Inflammatory macrophage (primary cell): ENCODE measurements at regions not wholly inside any gene's neighbourhood (a gene's known extent, or its start where the extent isn't known, plus 50 kb on each side); places are given as distances from the start of the nearest gene placed in this dataset.

Experiments used
- DNase-seq, 2 donors: peaks; one replicate each; pipeline ENCODE4 v3.0.0-alpha.2; 2020 to 2022

GRCh38 chr1:55959136-55959548 is 620.2 kb downstream of the PLPP3 start:
- DNase-seq = no peak

DNA sequence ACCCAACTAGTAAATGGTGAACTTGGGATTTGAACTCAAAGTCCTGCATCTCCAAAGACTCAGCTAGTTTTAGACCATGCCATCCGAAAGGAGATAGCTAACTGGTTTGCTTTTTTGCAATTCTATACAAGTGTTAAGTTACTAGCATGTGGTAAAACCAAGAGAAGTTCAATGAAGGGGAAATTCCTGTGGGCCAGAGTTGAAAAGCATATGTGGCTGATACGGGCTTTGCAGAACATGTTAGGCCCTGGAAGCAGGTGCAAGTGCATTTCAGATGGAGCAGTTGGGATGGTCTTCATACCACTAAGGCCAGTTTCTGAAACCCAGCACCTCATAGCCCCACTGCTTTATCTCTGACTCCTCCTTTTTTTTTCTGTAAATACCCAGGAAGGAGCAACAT is 620.9 kb downstream of the PLPP3 start:
- no peak for DNase-seq

- DNase-seq = no peak
These were observed 622.1 kb downstream of the PLPP3 start for GRCh38 chr1:55957276-55957675.

GRCh38 chr1:55955016-55955621 is 624.2 kb downstream of the PLPP3 start:
- DNase-seq = no peak

DNA sequence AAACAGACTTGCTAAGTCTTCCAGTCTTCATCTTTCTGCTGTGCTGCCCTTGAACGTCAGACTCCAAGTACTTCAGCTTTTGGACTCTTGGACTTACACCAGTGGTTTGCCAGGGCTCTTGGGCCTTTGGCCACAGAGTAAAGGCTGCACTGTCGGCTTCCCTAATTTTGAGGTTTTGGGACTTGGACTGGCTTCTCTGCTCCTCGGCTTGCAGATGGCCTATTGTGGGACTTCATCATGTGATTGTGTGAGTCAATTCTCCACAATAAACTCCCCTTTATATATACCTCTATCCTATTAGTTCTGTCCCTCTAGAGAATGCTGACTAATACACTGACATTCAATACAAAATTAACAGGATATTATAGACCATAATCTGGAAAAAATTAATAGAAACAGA is 628.1 kb downstream of the PLPP3 start:
- no peak for DNase-seq

- DNase-seq = no peak
These were observed 631.9 kb downstream of the PLPP3 start for GRCh38 chr1:55947446-55947845.

GRCh38 chr1:55943721-55944435 is 635.5 kb downstream of the PLPP3 start:
- DNase-seq = no peak

DNA sequence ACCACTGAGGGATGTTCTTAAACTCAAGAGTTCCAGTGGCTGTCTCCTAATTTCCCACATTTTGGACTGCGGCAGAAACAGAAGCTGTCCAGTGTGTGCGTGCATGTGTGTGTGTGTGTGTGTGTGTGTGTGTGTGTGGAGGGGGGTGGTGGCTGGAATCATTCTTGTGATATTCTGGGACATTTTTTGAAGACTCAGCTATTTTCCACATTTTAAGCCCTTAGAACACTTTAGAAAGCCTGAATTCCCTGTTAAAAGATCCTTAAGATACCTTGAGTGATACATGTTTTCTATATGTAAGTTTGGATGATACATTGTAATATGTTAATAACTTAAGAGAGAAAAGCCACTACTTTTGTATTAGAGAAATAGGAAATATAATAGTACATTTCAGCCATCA is 636.4 kb downstream of the PLPP3 start:
- no peak for DNase-seq

- DNase-seq = no peak
These were observed 639.5 kb downstream of the PLPP3 start for GRCh38 chr1:55939866-55940265.

- DNase-seq = no peak
These were observed 640.5 kb downstream of the PLPP3 start for GRCh38 chr1:55938861-55939260.

DNA sequence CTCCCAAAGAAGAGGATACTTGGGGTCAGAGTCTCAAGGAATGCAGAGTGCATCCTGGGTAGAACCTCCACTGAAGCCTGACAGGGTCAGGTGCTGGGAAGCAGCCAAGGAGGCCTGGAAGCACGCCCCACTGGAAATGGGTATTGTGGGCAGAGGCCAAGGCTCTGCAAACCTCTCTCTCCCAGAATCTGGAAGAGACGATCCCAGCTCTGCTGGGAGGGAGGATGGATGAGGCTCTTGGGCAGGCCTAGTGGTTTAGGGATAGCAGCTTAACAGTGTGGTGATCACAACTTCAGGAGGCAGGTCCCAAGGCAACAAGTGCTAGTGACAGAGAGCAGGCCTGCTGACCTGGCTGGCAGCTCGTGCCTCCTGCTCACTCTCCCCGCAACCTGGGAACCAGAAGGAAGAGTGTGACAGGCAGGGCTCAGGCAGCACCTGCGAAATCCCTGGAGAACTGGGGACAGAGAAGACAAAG is 641.0 kb downstream of the PLPP3 start:
- no peak for DNase-seq

DNA sequence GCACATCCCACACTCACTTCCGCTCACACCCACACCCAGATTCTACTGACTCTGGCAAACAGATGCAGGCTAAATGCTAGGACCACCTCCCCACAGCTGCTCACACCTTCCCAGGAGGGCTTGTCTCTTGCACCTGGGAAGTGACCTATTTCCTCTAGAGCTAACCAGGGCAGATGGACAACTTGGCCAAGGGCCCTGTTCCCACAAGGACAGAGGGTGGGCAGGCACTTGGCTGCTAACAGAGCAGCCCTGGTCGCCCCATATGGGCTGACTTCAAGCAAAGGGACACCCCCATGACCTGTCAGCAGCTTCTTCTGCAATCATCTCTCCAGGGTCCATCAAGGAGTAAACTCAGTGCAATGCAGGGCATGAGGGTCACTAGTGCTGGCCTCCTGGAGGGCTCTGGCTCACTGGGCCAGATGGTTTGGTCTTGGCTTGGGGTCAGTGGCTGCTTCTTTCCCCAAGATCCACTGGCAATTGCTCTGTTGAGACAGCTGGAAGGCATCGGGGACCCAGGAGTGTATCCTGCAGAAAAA is 641.5 kb downstream of the PLPP3 start:
- DNase-seq = no peak

- DNase-seq = no peak
These were observed 644.1 kb downstream of the PLPP3 start for GRCh38 chr1:55935236-55935635.

- DNase-seq = no peak
These were observed 647.0 kb downstream of the PLPP3 start for GRCh38 chr1:55932402-55932801.

- no peak for DNase-seq
These were observed 648.1 kb downstream of the PLPP3 start for GRCh38 chr1:55931081-55931940.

DNA sequence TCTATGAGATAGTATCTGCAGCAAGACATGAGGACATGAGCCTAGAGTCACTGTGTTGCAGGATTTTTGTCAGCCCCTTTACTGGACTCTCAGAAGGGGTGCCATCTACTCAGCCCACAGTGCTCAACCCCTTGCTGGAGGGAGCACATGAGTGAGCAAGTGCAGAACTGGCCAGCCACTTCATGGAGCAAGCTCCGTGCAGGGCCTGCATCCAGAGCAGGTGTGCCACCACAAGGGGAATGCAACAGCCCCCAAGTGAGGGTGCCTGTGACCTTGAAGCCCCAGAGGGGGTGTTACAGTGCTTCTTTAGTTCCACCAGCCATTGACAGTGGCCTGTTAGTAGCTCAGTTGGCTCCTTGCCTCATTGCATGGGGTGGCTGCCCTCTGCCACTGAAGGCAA is 649.7 kb downstream of the PLPP3 start:
- no peak for DNase-seq

- no peak for DNase-seq
These were observed 650.8 kb downstream of the PLPP3 start for GRCh38 chr1:55928576-55928975.

DNA sequence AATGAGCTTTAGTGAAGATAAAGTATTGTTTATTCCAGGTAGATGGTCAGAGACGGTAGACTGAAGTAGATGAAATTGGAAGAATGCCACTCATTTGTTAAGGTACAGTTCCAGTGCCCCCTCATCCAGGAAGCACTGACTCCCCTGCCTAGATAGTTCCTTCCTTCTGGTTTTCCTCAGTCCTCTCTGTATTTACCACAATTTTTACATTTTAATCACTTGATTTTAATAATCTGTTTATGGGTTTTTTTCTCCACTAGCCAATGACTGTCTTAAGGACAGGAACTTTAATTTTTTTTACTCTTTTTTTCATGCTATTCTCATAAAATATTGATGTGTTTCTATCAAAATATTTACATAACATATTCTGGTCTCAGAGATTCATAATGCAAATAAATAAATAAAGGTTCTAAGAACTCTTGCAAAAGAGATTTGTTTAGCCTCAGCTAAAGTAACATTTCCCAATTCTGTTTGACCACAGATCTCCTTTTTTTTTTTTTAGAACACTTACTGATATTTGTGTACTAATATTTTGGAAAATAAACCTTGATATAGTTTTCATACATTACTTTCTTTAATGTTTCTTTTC is 651.6 kb downstream of the PLPP3 start:
- DNase-seq = no peak

DNA sequence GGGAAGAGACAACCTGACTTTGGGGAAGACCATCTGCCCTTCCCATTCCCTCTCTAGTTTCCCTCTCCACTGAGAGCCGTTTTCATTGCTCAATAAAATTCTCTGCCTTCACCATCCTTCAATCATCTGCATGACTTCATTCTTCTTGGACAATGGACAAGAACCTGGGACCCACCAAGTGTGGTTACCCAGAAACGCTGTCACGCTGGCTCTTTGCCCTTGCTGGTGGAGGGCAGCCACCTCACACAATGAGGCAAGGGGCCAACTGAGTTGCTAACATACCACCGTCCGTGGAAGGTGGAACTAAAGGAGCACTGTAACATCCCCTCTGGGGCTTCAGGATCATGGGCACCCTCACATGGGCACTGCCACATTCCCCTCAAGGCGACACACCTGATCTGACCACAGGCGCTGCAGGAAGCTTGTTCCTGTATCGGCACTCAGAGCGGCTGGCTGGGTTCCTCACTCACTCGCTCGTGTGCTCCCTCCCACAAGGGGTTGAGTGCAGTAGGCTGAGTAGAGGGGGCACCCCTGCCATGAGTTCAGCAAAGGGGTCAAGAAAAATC is 652.4 kb downstream of the PLPP3 start:
- no peak for DNase-seq

DNA sequence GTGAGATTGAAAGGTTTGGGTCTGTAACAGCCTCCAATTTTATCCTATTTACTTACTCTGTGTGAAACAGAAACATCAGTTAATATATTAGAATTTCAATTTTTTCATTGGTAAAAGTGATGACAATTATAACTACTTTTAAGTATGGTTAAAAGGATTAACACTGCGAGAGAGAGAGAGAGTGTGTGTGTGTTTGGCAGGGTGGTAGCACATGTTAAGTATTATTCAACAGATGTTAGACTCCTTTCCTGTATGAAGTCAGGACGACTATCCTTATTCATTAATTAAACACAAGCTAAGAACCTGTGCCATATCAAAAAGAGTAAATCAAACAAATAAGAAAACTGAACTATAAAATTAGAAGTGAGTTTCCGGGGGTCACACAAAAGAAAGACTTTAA is 662.5 kb downstream of the PLPP3 start:
- no peak for DNase-seq

DNA sequence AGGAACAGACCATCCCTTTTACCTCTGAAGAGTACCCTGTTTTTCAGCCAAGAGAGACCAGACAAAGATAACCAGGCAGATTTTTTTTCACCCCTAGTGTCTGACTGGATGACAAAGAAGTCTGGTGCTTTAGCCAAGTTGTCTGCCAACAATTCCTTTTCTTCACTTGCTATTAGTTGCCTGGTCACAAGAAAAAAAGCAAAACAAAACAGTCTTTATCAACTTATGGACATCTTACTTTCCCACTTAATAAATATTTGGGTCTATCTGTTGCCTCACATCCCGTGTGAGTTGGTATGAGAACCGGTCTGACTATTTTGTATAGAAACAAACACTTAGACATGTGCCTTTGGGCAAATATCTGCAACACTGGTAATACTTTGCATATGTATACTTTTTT is 662.9 kb downstream of the PLPP3 start:
- DNase-seq = no peak

DNA sequence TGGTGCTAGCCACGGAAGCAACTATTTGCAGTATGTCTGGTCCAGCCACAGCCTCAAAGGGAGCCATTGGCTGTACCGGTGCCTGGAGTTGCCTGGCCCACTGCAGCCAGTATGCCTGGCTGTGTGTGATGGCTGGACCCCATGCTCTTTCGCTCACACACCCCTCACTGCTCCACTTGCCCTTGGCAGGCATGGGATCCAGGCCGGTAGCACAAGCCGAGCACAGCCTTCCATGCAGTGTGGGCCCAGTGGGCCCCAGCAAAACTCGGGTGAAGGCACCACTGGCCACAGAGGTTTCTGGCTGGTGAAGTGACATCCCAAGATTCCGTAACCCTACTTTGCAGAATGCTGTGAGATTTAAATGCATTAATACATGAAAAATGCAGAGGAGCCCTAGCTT is 665.8 kb downstream of the PLPP3 start:
- DNase-seq = no peak

GRCh38 chr1:55912438-55912837 is 666.9 kb downstream of the PLPP3 start:
- DNase-seq = no peak
